BJ (cell line): ENCODE measurements at regions not wholly inside any gene's neighbourhood (a gene's known extent, or its start where the extent isn't known, plus 50 kb on each side); places are given as distances from the start of the nearest gene placed in this dataset. TPM values are rescaled to one million over a fixed set of nuclear protein-coding genes. Genes with fewer than 3 reads are reported as not detected.

Source experiments
- CTCF ChIA-PET: fragments of 350-600 bp; formaldehyde crosslinking; extraction: SDS; loops from one replicate; lab custom pipeline; 2021; ENCODE audit warnings: antibody characterized with exemption, inconsistent platforms; lab: Yijun Ruan, JAX
- POLR2A ChIA-PET: fragments of 300-600 bp; sonication (Branson Sonifier 250); formaldehyde crosslinking; extraction: SDS; loops from one replicate; lab custom pipeline; 2021; ENCODE audit warnings: antibody characterized with exemption; lab: Charles Lee
- DNase-seq: peaks from one replicate; pipeline ENCODE4 v3.0.0-alpha.2; 2011; ENCODE audit warnings: low read depth
- H3K27me3 ChIP-seq: 2 replicates; pipeline ENCODE4 v1.6.0; 2011; ENCODE audit warnings: low read length; ENCODE audit not compliant: control insufficient read depth, insufficient read depth
- H3K36me3 ChIP-seq: 2 replicates; pipeline ENCODE4 v1.5.1; 2011; ENCODE audit warnings: low read length; ENCODE audit not compliant: control insufficient read depth, insufficient read depth
- H3K4me3 ChIP-seq: 2 replicates; pipeline ENCODE4 v1.5.1; 2011; ENCODE audit warnings: low read depth, mild to moderate bottlenecking, control low read depth, low read length
- CTCF ChIP-seq: IDR thresholded peaks from 2 replicates; pipeline ENCODE4 v1.5.1; 2011; ENCODE audit warnings: low read depth, mild to moderate bottlenecking, control low read depth, inconsistent platforms, low read length, moderate library complexity; ENCODE audit not compliant: insufficient read depth
- small RNA-seq: library from RNA; depleted of rRNA; stranded (forward); fragments of <200 nt; gene quantifications from one replicate; pipeline ENCODE3, GENCODE V24; 2012; ENCODE audit warnings: low replicate concordance, low read depth; ENCODE audit not compliant: insufficient read length

GRCh38 chr13:70183041-70183440 is 74.8 kb upstream of the KLHL1 start:
- ChIA-PET CTCF (no interaction called here), POLR2A (no interaction called here)
- TF ChIP-seq CTCF: no peak
- H3K27me3 ChIP-seq: no peaks in the 10 kb centered on the region
- no peak for DNase-seq
- H3K4me3 ChIP-seq: no peak overlapping the region
- no peaks in the 10 kb centered on the region for H3K36me3 ChIP-seq

Small RNAs in the stretch of these regions (small RNA-seq; reads per million reads assigned to genes)
- not detected for gene AL445264.1
- gene RNU6-54P: not detected
